Breast epithelium (tissue), 4 donors: ENCODE measurements at regions not wholly inside any gene's neighbourhood (a gene's known extent, or its start where the extent isn't known, plus 50 kb on each side); places are given as distances from the start of the nearest gene placed in this dataset.

Experiments
- DNase-seq, 2 donors: peaks; one replicate each; pipeline ENCODE4 v3.0.0-alpha.2; 2019; ENCODE audit warnings: low spot score in 2 of 2
- H3K27ac ChIP-seq, 2 donors: fragments of 200-600 bp; sonication (generic) in 1 of 2; one replicate each; pipeline ENCODE4 v1.5.1; 2016 to 2019; ENCODE audit warnings: mild to moderate bottlenecking in 1 of 2
- H3K27me3 ChIP-seq, 2 donors: fragments of 200-600 bp; sonication (generic) in 1 of 2; one replicate each; pipeline versions ENCODE4 v1.5.1 to v1.6.0; 2017 to 2019; ENCODE audit warnings: control low read depth in 1 of 2, mild to moderate bottlenecking in 1 of 2
- H3K36me3 ChIP-seq: fragments of 200-600 bp; one replicate; pipeline ENCODE4 v1.5.1; 2019
- H3K4me1 ChIP-seq, 2 donors: fragments of 200-600 bp; sonication (generic); one replicate each; pipeline ENCODE4 v1.5.1; 2016 to 2019; ENCODE audit warnings: control low read depth in 1 of 2
- H3K4me3 ChIP-seq, 3 donors: fragments of 200-600 bp; sonication (generic); 1 replicate in 2 of 3; 2 replicates in 1 of 3; pipeline ENCODE4 v1.5.1; 2016 to 2019; ENCODE audit warnings: mild to moderate bottlenecking in 3 of 3, moderate library complexity in 2 of 3
- H3K9me3 ChIP-seq, 2 donors: fragments of 200-600 bp; sonication (generic) in 1 of 2; one replicate each; pipeline ENCODE4 v1.5.1; 2016 to 2019; ENCODE audit warnings: control low read depth in 1 of 2
- CTCF ChIP-seq, 3 donors: fragments of 450-650 bp; IDR thresholded peaks; one replicate each; pipeline ENCODE4 v1.5.1; 2016 to 2017; ENCODE audit warnings: antibody characterized with exemption in 3 of 3, mild to moderate bottlenecking in 3 of 3, moderate library complexity in 3 of 3
- POLR2A ChIP-seq: fragments of 450-650 bp; IDR thresholded peaks from one replicate; pipeline ENCODE4 v1.6.1; 2016; ENCODE audit warnings: antibody characterized with exemption, mild to moderate bottlenecking, moderate library complexity
- POLR2AphosphoS5 ChIP-seq, 3 donors: sonication (generic); formaldehyde crosslinking; IDR thresholded peaks; one replicate each; pipeline ENCODE4 v1.6.1; 2017; ENCODE audit warnings: antibody characterized with exemption in 3 of 3
- intact Hi-C: fragments of 100-400 bp; cut with DNase I; formaldehyde crosslinking; loops from one replicate; pipeline ENCODE4 v1.15.1; 2023; ENCODE audit warnings: low total_unique reads

- Histone ChIP-seq H3K9me3 (no peaks in the 10 kb centered on the region), H3K4me1 (no peaks in the 10 kb centered on the region), H3K27me3 (no peaks in the 10 kb centered on the region), H3K27ac (no peak overlapping the region), H3K36me3 (no peaks in the 10 kb centered on the region), H3K4me3 (no peak overlapping the region)
- intact Hi-C loops: no loop called here
- no peak for DNase-seq
- TF ChIP-seq POLR2AphosphoS5 (IDR thresholded peaks at IDR 0.05): no peak
Measured at GRCh38 chr6:105757512-105758200, 328.5 kb upstream of the PRDM1 start.

DNA sequence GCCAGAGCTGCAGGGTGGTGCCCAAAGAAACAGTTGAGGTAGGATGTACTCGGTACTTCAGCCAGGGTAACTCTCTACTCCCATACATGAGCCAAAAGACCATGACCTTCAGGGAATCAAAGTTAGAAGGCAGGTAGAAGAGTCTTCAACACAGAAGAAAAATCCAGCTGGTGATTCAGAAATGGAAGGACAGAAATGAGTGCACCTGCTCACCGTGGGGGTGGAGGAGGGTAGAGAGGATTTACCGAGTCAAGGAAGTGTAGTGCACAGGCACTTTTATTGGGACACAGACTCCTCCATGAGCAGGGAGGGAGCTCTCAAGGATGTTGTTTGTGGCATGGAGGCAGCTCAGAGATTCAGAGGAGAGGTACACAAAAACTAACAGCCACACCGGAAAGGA, 330.3 kb upstream of the PRDM1 start:
- Histone ChIP-seq H3K36me3 (no peaks in the 10 kb centered on the region), H3K27me3 (no peaks in the 10 kb centered on the region), H3K9me3 (no peaks in the 10 kb centered on the region), H3K27ac (no peak overlapping the region), H3K4me3 (no peak overlapping the region), H3K4me1 (no peaks in the 10 kb centered on the region)
- TF ChIP-seq CTCF (IDR thresholded peaks at IDR 0.05): no peak
- TF ChIP-seq POLR2A: no peak
- no peak for TF ChIP-seq POLR2AphosphoS5 (IDR thresholded peaks at IDR 0.05)
- intact Hi-C loops: no loop called here
- no peak for DNase-seq

GRCh38 chr6:105753620-105754211, 332.4 kb upstream of the PRDM1 start:
- Histone ChIP-seq H3K36me3 (no peaks in the 10 kb centered on the region), H3K4me3 (no peak overlapping the region), H3K27ac (no peak overlapping the region), H3K9me3 (no peaks in the 10 kb centered on the region), H3K4me1 (no peaks in the 10 kb centered on the region), H3K27me3 (no peaks in the 10 kb centered on the region)
- no peak for TF ChIP-seq POLR2AphosphoS5 (IDR thresholded peaks at IDR 0.05)
- TF ChIP-seq CTCF (IDR thresholded peaks at IDR 0.05): no peak
- no peak for TF ChIP-seq POLR2A
- intact Hi-C loops: no loop called here
- DNase-seq: no peak

- no peaks in the 10 kb centered on the region for H3K36me3 ChIP-seq
- no peaks in the 10 kb centered on the region for H3K9me3 ChIP-seq
- H3K27ac ChIP-seq: no peak overlapping the region
- no peak overlapping the region for H3K4me3 ChIP-seq
- intact Hi-C loops: no loop called here
- TF ChIP-seq CTCF (IDR thresholded peaks at IDR 0.05) (no peak), POLR2AphosphoS5 (IDR thresholded peaks at IDR 0.05) (no peak), POLR2A (no peak)
- H3K4me1 ChIP-seq: no peaks in the 10 kb centered on the region
- no peak for DNase-seq
- no peaks in the 10 kb centered on the region for H3K27me3 ChIP-seq
Measured at GRCh38 chr6:105753207-105753606, 332.9 kb upstream of the PRDM1 start.

DNA sequence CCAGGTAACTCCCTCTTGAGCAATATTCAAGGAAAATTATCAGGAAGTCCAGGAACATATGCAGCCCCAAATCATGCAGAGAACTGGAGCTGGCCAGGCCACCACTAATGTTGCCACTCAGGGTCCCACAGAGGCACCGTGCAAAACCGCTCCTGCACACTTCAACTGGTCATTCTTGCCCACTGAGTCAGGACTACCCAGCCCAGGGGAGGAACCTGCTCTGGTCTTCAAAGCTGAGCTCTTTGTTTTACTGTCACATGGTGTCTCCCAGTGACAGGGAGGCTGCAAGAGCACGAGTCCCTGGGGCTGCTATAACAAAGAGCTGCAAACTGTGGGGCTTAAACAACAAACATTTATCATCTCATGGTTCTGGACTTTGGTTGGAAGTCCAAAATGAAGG, 336.0 kb upstream of the PRDM1 start:
- Histone ChIP-seq H3K9me3 (no peaks in the 10 kb centered on the region), H3K4me1 (no peaks in the 10 kb centered on the region), H3K27ac (no peak overlapping the region), H3K36me3 (no peaks in the 10 kb centered on the region), H3K27me3 (no peaks in the 10 kb centered on the region), H3K4me3 (no peak overlapping the region)
- intact Hi-C loops: no loop called here
- no peak for DNase-seq
- no peak for TF ChIP-seq POLR2A
- TF ChIP-seq POLR2AphosphoS5 (IDR thresholded peaks at IDR 0.05): no peak
- TF ChIP-seq CTCF (IDR thresholded peaks at IDR 0.05): no peak
